ENCODE measurements at regions not wholly inside any gene's neighbourhood (a gene's known extent, or its start where the extent isn't known, plus 50 kb on each side); places are given as distances from the start of the nearest gene placed in this dataset.

GRCh38 chr12:42791399-42791798, 201.9 kb upstream of the PRICKLE1 start:
- no peak for DNase-seq
- Histone ChIP-seq H3K27me3 (ENCODE audit: control insufficient read depth, insufficient read depth, low read length) (no peaks in the 10 kb centered on the region), H3K4me3 (ENCODE audit: low read length) (no peak overlapping the region), H3K4me1 (ENCODE audit: control insufficient read depth, insufficient read depth, low read length) (no peaks in the 10 kb centered on the region), H3K27ac (ENCODE audit: low read length) (no peak overlapping the region), H3K36me3 (ENCODE audit: control insufficient read depth, insufficient read depth, low read length) (no peaks in the 10 kb centered on the region), H3K9me3 (ENCODE audit: control insufficient read depth, low read depth, low read length) (no peaks in the 10 kb centered on the region)
- 80% methylated on average over 1 of the region's 3 CpGs for WGBS (ENCODE audit: insufficient coverage, low lambda C conversion rate)

GRCh38 chr12:42790761-42791151, 201.2 kb upstream of the PRICKLE1 start:
- Histone ChIP-seq H3K27ac (ENCODE audit: low read length) (no peak overlapping the region), H3K4me3 (ENCODE audit: low read length) (no peak overlapping the region), H3K9me3 (ENCODE audit: control insufficient read depth, low read depth, low read length) (no peaks in the 10 kb centered on the region), H3K27me3 (ENCODE audit: control insufficient read depth, insufficient read depth, low read length) (no peaks in the 10 kb centered on the region), H3K36me3 (ENCODE audit: control insufficient read depth, insufficient read depth, low read length) (no peaks in the 10 kb centered on the region), H3K4me1 (ENCODE audit: control insufficient read depth, insufficient read depth, low read length) (no peaks in the 10 kb centered on the region)
- DNase-seq = no peak

- no peak overlapping the region for H3K27ac ChIP-seq (ENCODE audit: low read length)
- no peak overlapping the region for H3K4me3 ChIP-seq (ENCODE audit: low read length)
- H3K4me1 ChIP-seq (ENCODE audit: control insufficient read depth, insufficient read depth, low read length) = no peaks in the 10 kb centered on the region
- no peaks in the 10 kb centered on the region for H3K27me3 ChIP-seq (ENCODE audit: control insufficient read depth, insufficient read depth, low read length)
- H3K36me3 ChIP-seq (ENCODE audit: control insufficient read depth, insufficient read depth, low read length) = no peaks in the 10 kb centered on the region
- no peaks in the 10 kb centered on the region for H3K9me3 ChIP-seq (ENCODE audit: control insufficient read depth, low read depth, low read length)
- DNase-seq = no peak
- 80% methylated on average over 2 of the region's 15 CpGs for WGBS (ENCODE audit: insufficient coverage, low lambda C conversion rate)
These were observed 200.5 kb upstream of the PRICKLE1 start for GRCh38 chr12:42789808-42790760.

- WGBS (ENCODE audit: insufficient coverage, low lambda C conversion rate) = 68% methylated on average over 2 of the region's 5 CpGs
- H3K9me3 ChIP-seq (ENCODE audit: control insufficient read depth, low read depth, low read length) = no peaks in the 10 kb centered on the region
- H3K4me3 ChIP-seq (ENCODE audit: low read length) = no peak overlapping the region
- no peaks in the 10 kb centered on the region for H3K36me3 ChIP-seq (ENCODE audit: control insufficient read depth, insufficient read depth, low read length)
- DNase-seq = no peak
- H3K4me1 ChIP-seq (ENCODE audit: control insufficient read depth, insufficient read depth, low read length) = no peaks in the 10 kb centered on the region
- no peak overlapping the region for H3K27ac ChIP-seq (ENCODE audit: low read length)
- H3K27me3 ChIP-seq (ENCODE audit: control insufficient read depth, insufficient read depth, low read length) = no peaks in the 10 kb centered on the region
These were observed 197.0 kb upstream of the PRICKLE1 start for GRCh38 chr12:42786400-42787148.

GRCh38 chr12:42785944-42786343, 196.4 kb upstream of the PRICKLE1 start:
- Histone ChIP-seq H3K4me3 (ENCODE audit: low read length) (no peak overlapping the region), H3K4me1 (ENCODE audit: control insufficient read depth, insufficient read depth, low read length) (no peaks in the 10 kb centered on the region), H3K9me3 (ENCODE audit: control insufficient read depth, low read depth, low read length) (no peaks in the 10 kb centered on the region), H3K27me3 (ENCODE audit: control insufficient read depth, insufficient read depth, low read length) (no peaks in the 10 kb centered on the region), H3K36me3 (ENCODE audit: control insufficient read depth, insufficient read depth, low read length) (no peaks in the 10 kb centered on the region), H3K27ac (ENCODE audit: low read length) (no peak overlapping the region)
- DNase-seq = no peak
- no CpG with 5 or more reads among the region's 2 CpGs for whole genome bisulfite sequencing (ENCODE audit: insufficient coverage, low lambda C conversion rate)

- H3K27me3 ChIP-seq (ENCODE audit: control insufficient read depth, insufficient read depth, low read length) = no peaks in the 10 kb centered on the region
- H3K9me3 ChIP-seq (ENCODE audit: control insufficient read depth, low read depth, low read length) = no peaks in the 10 kb centered on the region
- no peak overlapping the region for H3K27ac ChIP-seq (ENCODE audit: low read length)
- no peak for DNase-seq
- 80% methylated on average over 1 of the region's 1 CpG for WGBS (ENCODE audit: insufficient coverage, low lambda C conversion rate)
- H3K4me1 ChIP-seq (ENCODE audit: control insufficient read depth, insufficient read depth, low read length) = no peaks in the 10 kb centered on the region
- no peaks in the 10 kb centered on the region for H3K36me3 ChIP-seq (ENCODE audit: control insufficient read depth, insufficient read depth, low read length)
- H3K4me3 ChIP-seq (ENCODE audit: low read length) = no peak overlapping the region
These were observed 191.1 kb upstream of the PRICKLE1 start for GRCh38 chr12:42780671-42781070.

GRCh38 chr12:42779186-42779859, 189.8 kb upstream of the PRICKLE1 start:
- no CpG with 5 or more reads among the region's 7 CpGs for WGBS (ENCODE audit: insufficient coverage, low lambda C conversion rate)
- Histone ChIP-seq H3K4me1 (ENCODE audit: control insufficient read depth, insufficient read depth, low read length) (no peaks in the 10 kb centered on the region), H3K36me3 (ENCODE audit: control insufficient read depth, insufficient read depth, low read length) (no peaks in the 10 kb centered on the region), H3K27ac (ENCODE audit: low read length) (no peak overlapping the region), H3K4me3 (ENCODE audit: low read length) (no peak overlapping the region), H3K9me3 (ENCODE audit: control insufficient read depth, low read depth, low read length) (no peaks in the 10 kb centered on the region), H3K27me3 (ENCODE audit: control insufficient read depth, insufficient read depth, low read length) (no peaks in the 10 kb centered on the region)
- DNase-seq = no peak

- no peak overlapping the region for H3K27ac ChIP-seq (ENCODE audit: low read length)
- H3K9me3 ChIP-seq (ENCODE audit: control insufficient read depth, low read depth, low read length) = no peaks in the 10 kb centered on the region
- no peaks in the 10 kb centered on the region for H3K27me3 ChIP-seq (ENCODE audit: control insufficient read depth, insufficient read depth, low read length)
- DNase-seq = no peak
- 20% methylated on average over 1 of the region's 9 CpGs for WGBS (ENCODE audit: insufficient coverage, low lambda C conversion rate)
- H3K36me3 ChIP-seq (ENCODE audit: control insufficient read depth, insufficient read depth, low read length) = no peaks in the 10 kb centered on the region
- H3K4me1 ChIP-seq (ENCODE audit: control insufficient read depth, insufficient read depth, low read length) = no peaks in the 10 kb centered on the region
- H3K4me3 ChIP-seq (ENCODE audit: low read length) = no peak overlapping the region
These were observed 186.8 kb upstream of the PRICKLE1 start for GRCh38 chr12:42776396-42776795.

GRCh38 chr12:42774238-42774637, 184.7 kb upstream of the PRICKLE1 start:
- WGBS (ENCODE audit: insufficient coverage, low lambda C conversion rate) = 78% methylated on average over 3 of the region's 3 CpGs
- Histone ChIP-seq H3K9me3 (ENCODE audit: control insufficient read depth, low read depth, low read length) (no peaks in the 10 kb centered on the region), H3K27me3 (ENCODE audit: control insufficient read depth, insufficient read depth, low read length) (no peaks in the 10 kb centered on the region), H3K36me3 (ENCODE audit: control insufficient read depth, insufficient read depth, low read length) (no peaks in the 10 kb centered on the region), H3K4me1 (ENCODE audit: control insufficient read depth, insufficient read depth, low read length) (no peaks in the 10 kb centered on the region), H3K4me3 (ENCODE audit: low read length) (no peak overlapping the region), H3K27ac (ENCODE audit: low read length) (no peak overlapping the region)
- no peak for DNase-seq

- Histone ChIP-seq H3K9me3 (ENCODE audit: control insufficient read depth, low read depth, low read length) (no peaks in the 10 kb centered on the region), H3K4me3 (ENCODE audit: low read length) (no peak overlapping the region), H3K36me3 (ENCODE audit: control insufficient read depth, insufficient read depth, low read length) (no peaks in the 10 kb centered on the region), H3K4me1 (ENCODE audit: control insufficient read depth, insufficient read depth, low read length) (no peaks in the 10 kb centered on the region), H3K27ac (ENCODE audit: low read length) (no peak overlapping the region), H3K27me3 (ENCODE audit: control insufficient read depth, insufficient read depth, low read length) (no peaks in the 10 kb centered on the region)
- DNase-seq = no peak
- 100% methylated on average over 1 of the region's 3 CpGs for WGBS (ENCODE audit: insufficient coverage, low lambda C conversion rate)
These were observed 180.7 kb upstream of the PRICKLE1 start for GRCh38 chr12:42770261-42770660.

Measured in large intestine (tissue), 3 donors.